ENCODE measurements at regions not wholly inside any gene's neighbourhood (a gene's known extent, or its start where the extent isn't known, plus 50 kb on each side); places are given as distances from the start of the nearest gene placed in this dataset.

DNA sequence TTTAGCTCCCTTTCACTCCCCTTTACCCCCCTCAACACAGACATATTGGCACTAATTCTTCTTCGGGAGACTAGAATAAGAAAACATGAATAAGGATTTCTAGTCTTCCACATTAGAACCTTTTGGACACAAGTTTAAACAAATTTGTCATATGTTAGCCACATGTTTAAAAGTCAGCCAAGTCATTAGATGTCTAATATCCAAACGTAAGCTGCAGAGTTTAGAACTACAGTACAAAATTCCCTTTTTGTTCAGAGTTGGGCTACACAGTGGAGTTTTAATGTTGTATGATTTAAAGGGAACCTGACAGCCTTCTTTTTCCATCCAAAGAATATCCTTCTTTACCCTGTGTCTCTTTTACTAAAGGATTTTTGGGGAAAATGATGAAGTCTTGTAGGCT is 79.8 kb downstream of the PDE6H start (continued):
- TF ChIP-seq HMGXB4 (CRISPR knock-in tag; IDR thresholded peaks at IDR 0.05; ENCODE audit: borderline replicate concordance) (no peak), EP300 (IDR thresholded peaks at IDR 0.05) (no peak)

GRCh38 chr12:15056218-15056617 is 83.4 kb downstream of the PDE6H start:
- no peak overlapping the region for H3K4me2 ChIP-seq
- FAIRE-seq (no peak), ATAC-seq (no peak), DNase-seq (ENCODE audit: low read depth in 1 of 2, low spot score in 1 of 2) (no peak)
- POLR2A ChIA-PET: no interaction called here
- TF ChIP-seq NR3C1 (IDR thresholded peaks at IDR 0.05) (no peak), NPAS2 (CRISPR knock-in tag; IDR thresholded peaks at IDR 0.05; ENCODE audit: borderline replicate concordance) (no peak), CHD2 (IDR thresholded peaks at IDR 0.05; ENCODE audit: low read length, partially characterized antibody) (no peak), TP53 (CRISPR knock-in tag; IDR thresholded peaks at IDR 0.05) (no peak), POLR2AphosphoS2 (conservative IDR thresholded peaks at IDR 0.05; ENCODE audit: low read length) (no peak), RCOR1 (IDR thresholded peaks at IDR 0.05; ENCODE audit: low read depth, low read length) (no peak), ZFP36 (IDR thresholded peaks at IDR 0.05; ENCODE audit: borderline replicate concordance, partially characterized antibody) (no peak)
- WGBS (ENCODE audit: missing lambda C conversion rate): 50% methylated on average over 1 of the region's 1 CpG
- no peaks in the 10 kb centered on the region for H3K4me1 ChIP-seq
- no peak overlapping the region for H3K4me3 ChIP-seq
- H3K27ac ChIP-seq: no peak overlapping the region
- CTCF ChIA-PET: no interaction called here
- no peaks in the 10 kb centered on the region for H3K9me3 ChIP-seq

Measured in A549 (cell line).